Lower leg skin (tissue), 4 donors: ENCODE measurements at regions not wholly inside any gene's neighbourhood (a gene's known extent, or its start where the extent isn't known, plus 50 kb on each side); places are given as distances from the start of the nearest gene placed in this dataset.

Source experiments
- DNase-seq, 2 donors: peaks; one replicate each; pipeline ENCODE4 v3.0.0-alpha.2; 2019; ENCODE audit warnings: low spot score in 2 of 2
- H3K4me3 ChIP-seq: fragments of 200-600 bp; sonication (generic); 2 replicates; pipeline ENCODE4 v1.5.1; 2017; ENCODE audit warnings: mild to moderate bottlenecking, low read depth; ENCODE audit not compliant: poor library complexity, severe bottlenecking
- CTCF ChIP-seq, 3 donors: fragments of 450-650 bp; IDR thresholded peaks; one replicate each; pipeline ENCODE4 v1.5.1; 2016; ENCODE audit warnings: antibody characterized with exemption in 3 of 3, mild to moderate bottlenecking in 3 of 3, moderate library complexity in 2 of 3
- POLR2A ChIP-seq, 2 donors: fragments of 450-650 bp; IDR thresholded peaks; one replicate each; pipeline ENCODE4 v1.6.1; 2016 to 2017; ENCODE audit warnings: antibody characterized with exemption in 2 of 2, mild to moderate bottlenecking in 1 of 2, moderate library complexity in 1 of 2
- WGBS, 2 donors: methylation state at CpG; one replicate each; pipeline ENCODE4 v1.1.5; 2018; 5-methylcytosine and 5-hydroxymethylcytosine counted together
- intact Hi-C: fragments of 100-400 bp; cut with DNase I; formaldehyde crosslinking; loops from one replicate; pipeline ENCODE4 v1.15.0; 2023; ENCODE audit warnings: low total_unique reads

GRCh38 chr2:57552885-57553284, 493.7 kb upstream of the VRK2 start:
- 90 to 95% methylated on average over 3 of the region's 3 CpGs for WGBS, 2 donors
- TF ChIP-seq POLR2A (IDR thresholded peaks at IDR 0.05) (no peak), CTCF (IDR thresholded peaks at IDR 0.05) (no peak)
- H3K4me3 ChIP-seq, result no peak overlapping the region
- DNase-seq, result no peak
- intact Hi-C loops, result no loop called here

DNA sequence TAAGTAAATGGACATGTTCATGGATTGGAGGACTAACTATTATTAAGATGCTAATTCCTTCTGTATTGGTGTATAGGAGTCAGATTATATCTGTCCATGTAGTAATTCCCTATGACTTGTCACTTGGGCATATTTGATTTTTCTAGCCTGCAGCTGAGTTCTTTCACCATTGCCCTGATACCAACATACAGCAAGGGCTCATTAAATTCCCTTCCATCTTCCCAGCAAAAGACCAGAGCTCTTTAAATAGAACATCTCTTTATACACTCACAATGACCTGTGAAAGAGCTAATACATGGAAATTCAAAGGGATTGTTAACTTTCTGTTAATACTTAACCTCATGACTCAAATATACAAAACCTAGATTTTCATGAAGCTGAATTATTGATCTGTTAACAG, 492.3 kb upstream of the VRK2 start:
- intact Hi-C loops, result no loop called here
- no peak overlapping the region for H3K4me3 ChIP-seq
- no peak for TF ChIP-seq CTCF (IDR thresholded peaks at IDR 0.05)
- no peak for TF ChIP-seq POLR2A (IDR thresholded peaks at IDR 0.05)
- no peak for DNase-seq

GRCh38 chr2:57558312-57558711, 488.3 kb upstream of the VRK2 start:
- WGBS, 2 donors, result 90 to 94% methylated on average over 5 of the region's 5 CpGs

DNA sequence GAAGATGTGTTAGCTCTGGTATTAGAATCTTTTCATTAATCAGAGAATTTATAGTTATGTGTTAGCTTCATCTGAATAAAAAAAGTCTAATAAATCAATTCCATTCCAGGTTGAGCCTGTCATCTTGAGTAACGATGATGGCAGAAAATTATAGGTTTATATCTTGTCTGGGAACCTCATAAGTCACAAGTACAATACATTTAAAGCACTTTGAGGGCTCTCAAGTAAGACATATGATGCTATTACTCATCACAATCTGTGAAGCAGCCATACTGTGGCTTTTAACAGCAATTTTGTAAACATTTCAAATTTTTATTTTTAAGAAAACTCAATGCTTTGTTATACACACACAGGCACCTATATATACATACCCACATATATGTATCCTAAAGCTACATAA, 484.1 kb upstream of the VRK2 start:
- intact Hi-C loops, result no loop called here
- no peak for DNase-seq
- no peak overlapping the region for H3K4me3 ChIP-seq
- TF ChIP-seq CTCF (IDR thresholded peaks at IDR 0.05) (no peak), POLR2A (IDR thresholded peaks at IDR 0.05) (no peak)
- 43 to 53% methylated on average over 1 of the region's 1 CpG for WGBS, 2 donors

More at GRCh38 chr2:57558312-57558711, 488.3 kb upstream of the VRK2 start:
- H3K4me3 ChIP-seq, result no peak overlapping the region
- intact Hi-C loops, result no loop called here
- TF ChIP-seq POLR2A (IDR thresholded peaks at IDR 0.05) (no peak), CTCF (IDR thresholded peaks at IDR 0.05) (no peak)
- DNase-seq, result no peak

- no peak for TF ChIP-seq POLR2A (IDR thresholded peaks at IDR 0.05)
- no peak for TF ChIP-seq CTCF (IDR thresholded peaks at IDR 0.05)
- intact Hi-C loops, result no loop called here
- WGBS, 2 donors, result 71 to 75% methylated on average over 3 of the region's 3 CpGs
- H3K4me3 ChIP-seq, result no peak overlapping the region
- DNase-seq, result no peak
Observed at GRCh38 chr2:57563015-57563414, 483.6 kb upstream of the VRK2 start.

GRCh38 chr2:57567245-57567644, 479.4 kb upstream of the VRK2 start:
- no peak overlapping the region for H3K4me3 ChIP-seq
- DNase-seq, result no peak
- TF ChIP-seq POLR2A (IDR thresholded peaks at IDR 0.05), result no peak
- TF ChIP-seq CTCF (IDR thresholded peaks at IDR 0.05), result no peak
- intact Hi-C loops, result no loop called here
